ENCODE measurements at regions not wholly inside any gene's neighbourhood (a gene's known extent, or its start where the extent isn't known, plus 50 kb on each side); places are given as distances from the start of the nearest gene placed in this dataset.

DNA sequence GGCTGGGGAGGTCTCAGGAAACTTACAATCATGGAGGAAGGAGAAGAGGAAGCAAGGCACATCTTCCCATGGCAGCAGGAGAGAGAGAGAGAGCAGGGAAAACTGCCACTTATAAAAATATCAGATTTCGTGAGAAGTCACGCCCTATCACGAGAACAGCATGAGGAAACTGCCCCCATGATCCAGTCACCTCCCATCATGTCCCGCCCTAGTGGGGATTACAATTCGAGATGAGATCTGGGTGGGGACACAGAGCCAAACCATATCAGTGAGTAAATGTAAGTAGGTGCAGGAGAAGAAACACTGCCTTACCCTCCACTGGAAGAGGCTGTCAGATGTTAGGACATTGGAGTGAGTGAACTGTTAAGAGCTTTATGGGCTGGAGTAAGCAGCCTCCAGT is 270.4 kb downstream of the TFAP2C start:
- Histone ChIP-seq H3K9me3 (ENCODE audit: low read depth, low read length, poor library complexity, severe bottlenecking) (no peaks in the 10 kb centered on the region), H3K36me3 (ENCODE audit: insufficient read depth, low read length, poor library complexity, severe bottlenecking) (no peaks in the 10 kb centered on the region), H3K4me1 (ENCODE audit: insufficient read depth, low read length, poor library complexity, severe bottlenecking) (no peaks in the 10 kb centered on the region), H3K4me3 (ENCODE audit: low read depth, low read length, poor library complexity, severe bottlenecking) (no peak overlapping the region), H3K27me3 (replicated peaks; ENCODE audit: insufficient read depth, low read depth, low read length, poor library complexity) (peaks cover 3% of the 10 kb centered on the region), H3K27ac (ENCODE audit: low read depth, low read length, poor library complexity, severe bottlenecking) (no peak overlapping the region)
- POLR2A ChIA-PET (ENCODE audit: low non-redundant PET): no interaction called here
- no TSS peak for BruUV-seq (replicated peaks)
- no peak for DNase-seq (ENCODE audit: low spot score)
- CTCF ChIA-PET: no interaction called here
- intact Hi-C loops (cut with micrococcal nuclease; ENCODE audit: unreplicated experiment): no loop called here
- no peak for TF ChIP-seq EZH2 (IDR thresholded peaks at IDR 0.05; ENCODE audit: borderline replicate concordance, low read depth, low read length, poor library complexity, severe bottlenecking)
- TF ChIP-seq, protein P1, sequence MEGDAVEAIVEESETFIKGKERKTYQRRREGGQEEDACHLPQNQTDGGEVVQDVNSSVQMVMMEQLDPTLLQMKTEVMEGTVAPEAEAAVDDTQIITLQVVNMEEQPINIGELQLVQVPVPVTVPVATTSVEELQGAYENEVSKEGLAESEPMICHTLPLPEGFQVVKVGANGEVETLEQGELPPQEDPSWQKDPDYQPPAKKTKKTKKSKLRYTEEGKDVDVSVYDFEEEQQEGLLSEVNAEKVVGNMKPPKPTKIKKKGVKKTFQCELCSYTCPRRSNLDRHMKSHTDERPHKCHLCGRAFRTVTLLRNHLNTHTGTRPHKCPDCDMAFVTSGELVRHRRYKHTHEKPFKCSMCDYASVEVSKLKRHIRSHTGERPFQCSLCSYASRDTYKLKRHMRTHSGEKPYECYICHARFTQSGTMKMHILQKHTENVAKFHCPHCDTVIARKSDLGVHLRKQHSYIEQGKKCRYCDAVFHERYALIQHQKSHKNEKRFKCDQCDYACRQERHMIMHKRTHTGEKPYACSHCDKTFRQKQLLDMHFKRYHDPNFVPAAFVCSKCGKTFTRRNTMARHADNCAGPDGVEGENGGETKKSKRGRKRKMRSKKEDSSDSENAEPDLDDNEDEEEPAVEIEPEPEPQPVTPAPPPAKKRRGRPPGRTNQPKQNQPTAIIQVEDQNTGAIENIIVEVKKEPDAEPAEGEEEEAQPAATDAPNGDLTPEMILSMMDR (conservative IDR thresholded peaks at IDR 0.05; ENCODE audit: low read depth, low read length): no peak

DNA sequence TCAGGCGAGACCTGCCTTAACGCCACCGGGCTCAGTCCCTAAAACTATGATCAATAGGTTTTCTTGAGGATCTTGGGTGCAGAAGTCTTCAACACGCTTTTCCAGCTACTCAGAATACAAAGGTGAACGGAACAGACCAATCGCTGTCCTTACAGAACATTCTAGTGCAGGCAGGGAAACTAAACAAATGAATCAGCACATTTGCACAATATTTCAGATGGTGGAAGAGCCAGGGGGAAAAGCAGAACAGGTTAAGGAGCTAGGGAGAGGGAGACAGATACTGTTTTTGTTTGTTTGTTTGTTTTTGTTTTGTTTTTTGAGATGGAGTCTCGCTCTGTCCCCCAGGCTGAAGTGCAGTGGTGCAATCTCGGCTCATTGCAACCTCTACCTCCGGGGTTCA is 271.1 kb downstream of the TFAP2C start:
- no TSS peak for BruUV-seq (replicated peaks)
- CTCF ChIA-PET: no interaction called here

DNA sequence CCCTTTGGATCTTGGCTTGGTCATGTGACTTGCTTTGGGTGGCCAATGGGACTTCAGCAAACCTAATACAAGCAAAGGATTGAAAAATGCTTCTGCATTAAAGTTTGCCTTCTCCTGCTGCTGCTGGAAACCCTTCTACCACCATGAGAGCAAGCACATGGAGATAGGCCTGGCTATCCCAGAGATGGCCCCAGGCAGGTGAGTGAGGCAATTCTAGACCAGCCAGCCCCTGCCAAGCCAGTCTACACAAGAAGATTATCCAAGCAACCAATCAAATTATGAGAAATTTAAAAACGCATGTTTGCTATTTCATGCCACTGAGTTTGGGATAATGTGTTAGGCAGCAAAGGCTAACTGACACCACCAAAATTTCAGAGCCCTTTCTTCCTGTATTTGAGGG is 274.3 kb downstream of the TFAP2C start:
- ChIA-PET POLR2A (ENCODE audit: low non-redundant PET) (no interaction called here), CTCF (no interaction called here)
- TF ChIP-seq EZH2 (IDR thresholded peaks at IDR 0.05; ENCODE audit: borderline replicate concordance, low read depth, low read length, poor library complexity, severe bottlenecking): no peak
- TF ChIP-seq, protein P1 (conservative IDR thresholded peaks at IDR 0.05; ENCODE audit: low read depth, low read length): no peak
- Histone ChIP-seq H3K9me3 (ENCODE audit: low read depth, low read length, poor library complexity, severe bottlenecking) (no peaks in the 10 kb centered on the region), H3K36me3 (ENCODE audit: insufficient read depth, low read length, poor library complexity, severe bottlenecking) (no peaks in the 10 kb centered on the region), H3K27me3 (replicated peaks; ENCODE audit: insufficient read depth, low read depth, low read length, poor library complexity) (peaks cover 3% of the 10 kb centered on the region), H3K4me3 (ENCODE audit: low read depth, low read length, poor library complexity, severe bottlenecking) (no peak overlapping the region), H3K27ac (ENCODE audit: low read depth, low read length, poor library complexity, severe bottlenecking) (no peak overlapping the region), H3K4me1 (ENCODE audit: insufficient read depth, low read length, poor library complexity, severe bottlenecking) (no peaks in the 10 kb centered on the region)
- DNase-seq (ENCODE audit: low spot score): no peak
- intact Hi-C loops (cut with micrococcal nuclease; ENCODE audit: unreplicated experiment): no loop called here
- BruUV-seq (replicated peaks): no TSS peak

More for the DNA sequence above, 271.1 kb downstream of the TFAP2C start:
- TF ChIP-seq, protein P1 (conservative IDR thresholded peaks at IDR 0.05; ENCODE audit: low read depth, low read length): no peak
- Histone ChIP-seq H3K27ac (ENCODE audit: low read depth, low read length, poor library complexity, severe bottlenecking) (no peak overlapping the region), H3K4me1 (ENCODE audit: insufficient read depth, low read length, poor library complexity, severe bottlenecking) (no peaks in the 10 kb centered on the region), H3K9me3 (ENCODE audit: low read depth, low read length, poor library complexity, severe bottlenecking) (no peaks in the 10 kb centered on the region), H3K4me3 (ENCODE audit: low read depth, low read length, poor library complexity, severe bottlenecking) (no peak overlapping the region), H3K36me3 (ENCODE audit: insufficient read depth, low read length, poor library complexity, severe bottlenecking) (no peaks in the 10 kb centered on the region), H3K27me3 (replicated peaks; ENCODE audit: insufficient read depth, low read depth, low read length, poor library complexity) (peaks cover 3% of the 10 kb centered on the region)
- POLR2A ChIA-PET (ENCODE audit: low non-redundant PET): no interaction called here
- intact Hi-C loops (cut with micrococcal nuclease; ENCODE audit: unreplicated experiment): no loop called here
- no peak for DNase-seq (ENCODE audit: low spot score)
